SK-N-SH (cell line): ENCODE measurements at regions not wholly inside any gene's neighbourhood (a gene's known extent, or its start where the extent isn't known, plus 50 kb on each side); places are given as distances from the start of the nearest gene placed in this dataset.

ENCODE experiments used
- CTCF ChIA-PET: fragments of 300-600, 350-600 bp; formaldehyde crosslinking; extraction: SDS; loops from one replicate; lab custom pipeline; 2021; lab: Yijun Ruan, JAX
- POLR2A ChIA-PET: fragments of 350-600 bp; sonication (Branson Sonifier 250); formaldehyde crosslinking; extraction: SDS; loops from one replicate; lab custom pipeline; 2020; ENCODE audit warnings: antibody characterized with exemption, inconsistent platforms; lab: Yijun Ruan, JAX
- DNase-seq: peaks from one replicate; pipeline ENCODE4 v3.0.0; 2012
- H2AFZ ChIP-seq: fragments of 200-600 bp; sonication (generic); 2 replicates; pipeline ENCODE4 v1.8.1; 2016; ENCODE audit warnings: antibody characterized with exemption, mild to moderate bottlenecking, low read depth
- H3F3A ChIP-seq: fragments of 200-600 bp; sonication (generic); replicated peaks from 2 replicates; pipeline ENCODE3; 2016; ENCODE audit warnings: antibody characterized with exemption, mild to moderate bottlenecking; ENCODE audit not compliant: insufficient read depth
- H3K27ac ChIP-seq, 2 experiments: fragments of 200-500 bp in 1 of 2; fragments of 200-600 bp in 1 of 2; sonication (Bioruptor generic) in 1 of 2; sonication (generic), shearing (Covaris generic) in 1 of 2; 2 replicates each; pipeline versions ENCODE4 v1.5.1 to v1.6.1; 2014 to 2016; ENCODE audit warnings: low read depth in 2 of 2, inconsistent platforms in 1 of 2, low read length in 1 of 2, mild to moderate bottlenecking in 1 of 2, mixed read lengths in 1 of 2
- H3K27me3 ChIP-seq: fragments of 200-600 bp; sonication (generic), shearing (Covaris generic); 2 replicates; pipeline ENCODE4 v1.6.1; 2016; ENCODE audit warnings: mixed run types; ENCODE audit not compliant: insufficient read depth
- H3K36me3 ChIP-seq, 2 experiments: fragments of 200-500 bp in 1 of 2; fragments of 200-600 bp in 1 of 2; sonication (Bioruptor generic) in 1 of 2; sonication (generic) in 1 of 2; replicated peaks in 1 of 2; 2 replicates each; pipeline versions ENCODE3 to v1.5.1; 2014 to 2016; ENCODE audit warnings: low read length in 1 of 2, mild to moderate bottlenecking in 1 of 2; ENCODE audit not compliant: insufficient read depth in 2 of 2, control insufficient read depth in 1 of 2
- H3K4me1 ChIP-seq, 2 experiments: fragments of 200-500 bp in 1 of 2; fragments of 200-600 bp in 1 of 2; sonication (Bioruptor generic) in 1 of 2; sonication (generic), shearing (Covaris generic) in 1 of 2; 2 replicates each; pipeline versions ENCODE4 v1.5.1 to v1.6.1; 2014 to 2016; ENCODE audit warnings: low read depth in 1 of 2, low read length in 1 of 2, mixed run types in 1 of 2; ENCODE audit not compliant: insufficient read depth in 2 of 2, control insufficient read depth in 1 of 2
- H3K4me2 ChIP-seq: fragments of 200-600 bp; sonication (generic), shearing (Covaris generic); 2 replicates; pipeline ENCODE4 v1.6.1; 2017; ENCODE audit warnings: mixed run types
- H3K4me3 ChIP-seq, 2 experiments: fragments of 200-500 bp in 1 of 2; fragments of 200-600 bp in 1 of 2; sonication (Bioruptor generic) in 1 of 2; sonication (generic), shearing (Covaris generic) in 1 of 2; 2 replicates each; pipeline versions ENCODE4 v1.5.1 to v1.8.1; 2014 to 2016; ENCODE audit warnings: low read depth in 2 of 2, inconsistent platforms in 1 of 2, low read length in 1 of 2, mild to moderate bottlenecking in 1 of 2, mixed read lengths in 1 of 2, moderate library complexity in 1 of 2
- H3K79me2 ChIP-seq: fragments of 200-600 bp; sonication (generic); 2 replicates; pipeline ENCODE4 v1.8.1; 2017; ENCODE audit warnings: mild to moderate bottlenecking; ENCODE audit not compliant: insufficient read depth
- H3K9ac ChIP-seq: fragments of 200-600 bp; sonication (generic); 2 replicates; pipeline ENCODE4 v1.6.1; 2017; ENCODE audit warnings: mixed run types
- H3K9me2 ChIP-seq: fragments of 200-600 bp; sonication (generic); 2 replicates; pipeline ENCODE4 v1.6.1; 2017; ENCODE audit warnings: mixed run types
- H3K9me3 ChIP-seq: fragments of 200-600 bp; sonication (generic); 2 replicates; pipeline ENCODE4 v1.6.1; 2017; ENCODE audit warnings: mixed run types, mild to moderate bottlenecking, moderate library complexity
- H4K20me1 ChIP-seq: fragments of 200-600 bp; sonication (generic); 2 replicates; pipeline ENCODE4 v1.6.1; 2017; ENCODE audit warnings: mild to moderate bottlenecking, mixed run types; ENCODE audit not compliant: insufficient read depth
- CHD2 ChIP-seq: fragments of 150-350 bp; IDR thresholded peaks from 2 replicates; pipeline ENCODE4 v1.6.1; 2018; ENCODE audit warnings: low read length; ENCODE audit not compliant: partially characterized antibody
- FOSL2 ChIP-seq: IDR thresholded peaks from 2 replicates; pipeline ENCODE4 v1.4.0; 2012; ENCODE audit warnings: low read depth, mild to moderate bottlenecking, moderate library complexity, borderline replicate concordance
- MEF2A ChIP-seq: IDR thresholded peaks from 2 replicates; pipeline ENCODE4 v1.4.0; 2012; ENCODE audit warnings: low read depth, borderline replicate concordance
- NFIC ChIP-seq: IDR thresholded peaks from 2 replicates; pipeline ENCODE4 v1.4.0; 2012; ENCODE audit warnings: borderline replicate concordance
- POLR2AphosphoS5 ChIP-seq: IDR thresholded peaks from 2 replicates; pipeline ENCODE4 v1.6.1; 2012; ENCODE audit warnings: low read depth, low read length
- SIN3A ChIP-seq: IDR thresholded peaks from 2 replicates; pipeline ENCODE4 v1.6.1; 2012; ENCODE audit warnings: low read depth, mild to moderate bottlenecking, low read length, moderate library complexity, borderline replicate concordance
- SMC3 ChIP-seq: IDR thresholded peaks from 2 replicates; pipeline ENCODE4 v1.6.1; 2012; ENCODE audit warnings: low read depth, low read length, improper control_type of control experiment
- TEAD4 ChIP-seq: IDR thresholded peaks from 2 replicates; pipeline ENCODE4 v1.4.0; 2012; ENCODE audit warnings: mild to moderate bottlenecking, borderline replicate concordance; ENCODE audit not compliant: insufficient read depth
- USF2 ChIP-seq: fragments of 150-350 bp; IDR thresholded peaks from 2 replicates; pipeline ENCODE4 v1.6.1; 2017; ENCODE audit warnings: antibody characterized with exemption, low read length, low read depth, borderline replicate concordance
- whole genome bisulfite sequencing: methylation state at CpG from one replicate; pipeline ENCODE4 v1.1.6; 2017; ENCODE audit warnings: low lambda C conversion rate; 5-methylcytosine and 5-hydroxymethylcytosine counted together
- TF ChIP-seq, protein P1 (sequence below): fragments of 150-350 bp; IDR thresholded peaks from 2 replicates; pipeline ENCODE4 v1.6.1; 2016; ENCODE audit warnings: mild to moderate bottlenecking, low read depth, low read length
- TF ChIP-seq, protein P2 (sequence below): IDR thresholded peaks from 2 replicates; pipeline ENCODE4 v1.6.1; 2012; ENCODE audit warnings: mild to moderate bottlenecking, low read depth, low read length, moderate library complexity

DNA sequence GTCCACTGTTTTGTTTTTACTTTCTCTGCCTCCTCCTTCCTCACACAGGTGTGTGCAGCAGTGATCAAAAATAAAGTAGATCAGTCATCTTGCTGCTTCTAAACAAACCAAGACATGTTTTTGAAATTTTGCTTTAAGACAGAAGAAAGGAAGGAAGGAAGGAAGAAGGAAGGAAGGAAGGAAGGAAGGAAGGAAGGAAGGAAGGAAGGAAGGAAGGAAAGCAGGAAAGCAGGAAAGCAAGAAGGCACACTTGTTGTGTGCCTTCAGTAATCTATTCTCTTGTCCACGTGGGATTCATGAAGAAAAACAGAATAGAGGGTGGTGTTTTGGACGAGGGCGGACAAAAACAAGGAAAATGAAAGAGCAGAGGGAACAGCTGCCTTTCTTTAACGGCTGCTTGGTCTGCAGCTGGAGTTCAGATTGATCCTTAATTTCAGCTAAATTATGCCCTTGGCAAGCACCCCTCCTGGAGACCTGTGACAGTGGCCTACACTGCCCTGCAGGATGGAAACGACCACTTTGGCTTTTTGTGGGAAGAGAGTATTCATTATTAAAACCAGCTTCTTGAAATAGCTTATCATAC is 188.5 kb upstream of the IRX3 start:
- Histone ChIP-seq H3K36me3 (no peaks in the 10 kb centered on the region), H3K9ac (no peak overlapping the region), H3K9me3 (no peaks in the 10 kb centered on the region), H3K27me3 (no peaks in the 10 kb centered on the region; the same call in 1 of the 2 replicates), H3K4me2 (no peak overlapping the region), H2AFZ (no peak overlapping the region), H3K4me3 (no peak overlapping the region), H3K4me1 (peaks cover 0 to 22% of the 10 kb centered on the region in 2 experiments; a peak in 1 of 4 replicates), H3K27ac (no peak overlapping the region), H4K20me1 (no peaks in the 10 kb centered on the region), H3K79me2 (no peaks in the 10 kb centered on the region), H3F3A (no peaks in the 10 kb centered on the region), H3K9me2 (no peaks in the 10 kb centered on the region)
- no peak for DNase-seq
- WGBS = 56% methylated on average over 5 of the region's 5 CpGs
- TF ChIP-seq CHD2 (no peak), POLR2AphosphoS5 (no peak), SMC3 (no peak), TEAD4 (no peak), MEF2A (no peak), NFIC (no peak), SIN3A (no peak), FOSL2 (no peak), USF2 (no peak)
- TF ChIP-seq, protein P1, sequence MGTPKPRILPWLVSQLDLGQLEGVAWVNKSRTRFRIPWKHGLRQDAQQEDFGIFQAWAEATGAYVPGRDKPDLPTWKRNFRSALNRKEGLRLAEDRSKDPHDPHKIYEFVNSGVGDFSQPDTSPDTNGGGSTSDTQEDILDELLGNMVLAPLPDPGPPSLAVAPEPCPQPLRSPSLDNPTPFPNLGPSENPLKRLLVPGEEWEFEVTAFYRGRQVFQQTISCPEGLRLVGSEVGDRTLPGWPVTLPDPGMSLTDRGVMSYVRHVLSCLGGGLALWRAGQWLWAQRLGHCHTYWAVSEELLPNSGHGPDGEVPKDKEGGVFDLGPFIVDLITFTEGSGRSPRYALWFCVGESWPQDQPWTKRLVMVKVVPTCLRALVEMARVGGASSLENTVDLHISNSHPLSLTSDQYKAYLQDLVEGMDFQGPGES = no peak
- TF ChIP-seq, protein P2, sequence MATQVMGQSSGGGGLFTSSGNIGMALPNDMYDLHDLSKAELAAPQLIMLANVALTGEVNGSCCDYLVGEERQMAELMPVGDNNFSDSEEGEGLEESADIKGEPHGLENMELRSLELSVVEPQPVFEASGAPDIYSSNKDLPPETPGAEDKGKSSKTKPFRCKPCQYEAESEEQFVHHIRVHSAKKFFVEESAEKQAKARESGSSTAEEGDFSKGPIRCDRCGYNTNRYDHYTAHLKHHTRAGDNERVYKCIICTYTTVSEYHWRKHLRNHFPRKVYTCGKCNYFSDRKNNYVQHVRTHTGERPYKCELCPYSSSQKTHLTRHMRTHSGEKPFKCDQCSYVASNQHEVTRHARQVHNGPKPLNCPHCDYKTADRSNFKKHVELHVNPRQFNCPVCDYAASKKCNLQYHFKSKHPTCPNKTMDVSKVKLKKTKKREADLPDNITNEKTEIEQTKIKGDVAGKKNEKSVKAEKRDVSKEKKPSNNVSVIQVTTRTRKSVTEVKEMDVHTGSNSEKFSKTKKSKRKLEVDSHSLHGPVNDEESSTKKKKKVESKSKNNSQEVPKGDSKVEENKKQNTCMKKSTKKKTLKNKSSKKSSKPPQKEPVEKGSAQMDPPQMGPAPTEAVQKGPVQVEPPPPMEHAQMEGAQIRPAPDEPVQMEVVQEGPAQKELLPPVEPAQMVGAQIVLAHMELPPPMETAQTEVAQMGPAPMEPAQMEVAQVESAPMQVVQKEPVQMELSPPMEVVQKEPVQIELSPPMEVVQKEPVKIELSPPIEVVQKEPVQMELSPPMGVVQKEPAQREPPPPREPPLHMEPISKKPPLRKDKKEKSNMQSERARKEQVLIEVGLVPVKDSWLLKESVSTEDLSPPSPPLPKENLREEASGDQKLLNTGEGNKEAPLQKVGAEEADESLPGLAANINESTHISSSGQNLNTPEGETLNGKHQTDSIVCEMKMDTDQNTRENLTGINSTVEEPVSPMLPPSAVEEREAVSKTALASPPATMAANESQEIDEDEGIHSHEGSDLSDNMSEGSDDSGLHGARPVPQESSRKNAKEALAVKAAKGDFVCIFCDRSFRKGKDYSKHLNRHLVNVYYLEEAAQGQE = no peak
- ChIA-PET POLR2A (no interaction called here), CTCF (interaction anchor here (0.8 to 1.4 kb wide), 3 partner anchors 159 to 418 kb away, joined by 3 to 4 read pairs (median 3); no protein-coding TSS in a partner anchor)
